GM12878 (cell line): ENCODE measurements at regions not wholly inside any gene's neighbourhood (a gene's known extent, or its start where the extent isn't known, plus 50 kb on each side); places are given as distances from the start of the nearest gene placed in this dataset.

Source experiments
- CBFB ChIP-seq: IDR thresholded peaks from 2 replicates; pipeline ENCODE4 v1.6.1; 2016; ENCODE audit warnings: antibody characterized with exemption, low read depth
- EED ChIP-seq: sonication (generic); IDR thresholded peaks from 2 replicates; pipeline ENCODE4 v1.6.1; 2016; ENCODE audit warnings: antibody characterized with exemption, low read depth
- FOXK2 ChIP-seq: fragments of 450-650 bp; IDR thresholded peaks from 2 replicates; pipeline ENCODE4 v1.6.1; 2017; ENCODE audit warnings: mild to moderate bottlenecking, moderate library complexity
- HCFC1 ChIP-seq: fragments of 150-350 bp; IDR thresholded peaks from 2 replicates; pipeline ENCODE4 v1.6.1; 2014; ENCODE audit warnings: low read length
- NR2C1 ChIP-seq: fragments of 450-650 bp; IDR thresholded peaks from 2 replicates; pipeline ENCODE4 v1.6.1; 2017; ENCODE audit warnings: antibody characterized with exemption, mild to moderate bottlenecking, moderate library complexity
- TF ChIP-seq, protein P1 (sequence below), 3 experiments: IDR thresholded peaks in 2 of 3; conservative IDR thresholded peaks in 1 of 3; 2 replicates each; pipeline ENCODE4 v1.5.1; 2011; ENCODE audit warnings: low read depth in 3 of 3, low read length in 3 of 3, mild to moderate bottlenecking in 3 of 3, control low read depth in 2 of 3, moderate library complexity in 2 of 3, inconsistent platforms in 1 of 3, mixed read lengths in 1 of 3; ENCODE audit not compliant: control insufficient read depth in 2 of 3, insufficient read depth in 1 of 3; ENCODE audit errors: extremely low read depth in 1 of 3
- TF ChIP-seq, protein P2 (sequence below): IDR thresholded peaks from 2 replicates; pipeline ENCODE4 v1.6.1; 2011; ENCODE audit warnings: borderline replicate concordance, low read depth, mild to moderate bottlenecking, moderate library complexity, mixed read lengths, low read length; ENCODE audit not compliant: insufficient read depth; ENCODE audit errors: extremely low read length
- TF ChIP-seq, protein P3 (sequence below): IDR thresholded peaks from 2 replicates; pipeline ENCODE4 v1.6.1; 2012; ENCODE audit warnings: low read depth, low read length, improper control_type of control experiment
- TF ChIP-seq, protein P4 (sequence below): fragments of 450-650 bp; IDR thresholded peaks from 2 replicates; pipeline ENCODE4 v1.6.1; 2017; ENCODE audit warnings: antibody characterized with exemption, mild to moderate bottlenecking, moderate library complexity

DNA sequence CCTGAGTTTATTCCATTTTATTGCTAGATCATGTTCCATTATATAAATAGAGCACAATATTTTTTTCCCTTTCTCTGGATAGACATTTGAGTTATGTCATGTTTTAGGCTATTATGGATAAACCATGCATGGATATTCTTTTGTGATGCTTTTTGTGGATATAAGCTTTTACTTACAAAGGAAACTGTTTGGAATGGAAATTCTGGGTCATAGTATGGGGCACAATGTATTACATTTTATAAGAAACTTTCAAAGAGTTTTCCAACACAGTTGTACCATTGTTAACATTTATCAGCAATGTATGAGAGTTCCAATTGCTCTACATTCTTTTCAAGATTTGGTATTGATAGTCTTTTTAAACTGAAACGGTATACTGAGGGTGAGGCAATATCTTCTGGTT lies 749.4 kb downstream of the SOCS6 start:
- TF ChIP-seq, protein P1, sequence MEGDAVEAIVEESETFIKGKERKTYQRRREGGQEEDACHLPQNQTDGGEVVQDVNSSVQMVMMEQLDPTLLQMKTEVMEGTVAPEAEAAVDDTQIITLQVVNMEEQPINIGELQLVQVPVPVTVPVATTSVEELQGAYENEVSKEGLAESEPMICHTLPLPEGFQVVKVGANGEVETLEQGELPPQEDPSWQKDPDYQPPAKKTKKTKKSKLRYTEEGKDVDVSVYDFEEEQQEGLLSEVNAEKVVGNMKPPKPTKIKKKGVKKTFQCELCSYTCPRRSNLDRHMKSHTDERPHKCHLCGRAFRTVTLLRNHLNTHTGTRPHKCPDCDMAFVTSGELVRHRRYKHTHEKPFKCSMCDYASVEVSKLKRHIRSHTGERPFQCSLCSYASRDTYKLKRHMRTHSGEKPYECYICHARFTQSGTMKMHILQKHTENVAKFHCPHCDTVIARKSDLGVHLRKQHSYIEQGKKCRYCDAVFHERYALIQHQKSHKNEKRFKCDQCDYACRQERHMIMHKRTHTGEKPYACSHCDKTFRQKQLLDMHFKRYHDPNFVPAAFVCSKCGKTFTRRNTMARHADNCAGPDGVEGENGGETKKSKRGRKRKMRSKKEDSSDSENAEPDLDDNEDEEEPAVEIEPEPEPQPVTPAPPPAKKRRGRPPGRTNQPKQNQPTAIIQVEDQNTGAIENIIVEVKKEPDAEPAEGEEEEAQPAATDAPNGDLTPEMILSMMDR (IDR thresholded peaks at IDR 0.05 in 2 of 3, conservative IDR thresholded peaks at IDR 0.05 in 1 of 3; ENCODE audit: control insufficient read depth in 2 of 3, extremely low read depth in 1 of 3, insufficient read depth in 1 of 3, low read depth in 3 of 3, low read length in 3 of 3) = no peak
- TF ChIP-seq HCFC1 = no peak
- no peak for TF ChIP-seq NR2C1
- TF ChIP-seq CBFB = no peak
- TF ChIP-seq, protein P2, sequence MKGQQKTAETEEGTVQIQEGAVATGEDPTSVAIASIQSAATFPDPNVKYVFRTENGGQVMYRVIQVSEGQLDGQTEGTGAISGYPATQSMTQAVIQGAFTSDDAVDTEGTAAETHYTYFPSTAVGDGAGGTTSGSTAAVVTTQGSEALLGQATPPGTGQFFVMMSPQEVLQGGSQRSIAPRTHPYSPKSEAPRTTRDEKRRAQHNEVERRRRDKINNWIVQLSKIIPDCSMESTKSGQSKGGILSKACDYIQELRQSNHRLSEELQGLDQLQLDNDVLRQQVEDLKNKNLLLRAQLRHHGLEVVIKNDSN = no peak
- TF ChIP-seq FOXK2 = no peak
- TF ChIP-seq, protein P3, sequence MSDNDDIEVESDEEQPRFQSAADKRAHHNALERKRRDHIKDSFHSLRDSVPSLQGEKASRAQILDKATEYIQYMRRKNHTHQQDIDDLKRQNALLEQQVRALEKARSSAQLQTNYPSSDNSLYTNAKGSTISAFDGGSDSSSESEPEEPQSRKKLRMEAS = no peak
- TF ChIP-seq, protein P4, sequence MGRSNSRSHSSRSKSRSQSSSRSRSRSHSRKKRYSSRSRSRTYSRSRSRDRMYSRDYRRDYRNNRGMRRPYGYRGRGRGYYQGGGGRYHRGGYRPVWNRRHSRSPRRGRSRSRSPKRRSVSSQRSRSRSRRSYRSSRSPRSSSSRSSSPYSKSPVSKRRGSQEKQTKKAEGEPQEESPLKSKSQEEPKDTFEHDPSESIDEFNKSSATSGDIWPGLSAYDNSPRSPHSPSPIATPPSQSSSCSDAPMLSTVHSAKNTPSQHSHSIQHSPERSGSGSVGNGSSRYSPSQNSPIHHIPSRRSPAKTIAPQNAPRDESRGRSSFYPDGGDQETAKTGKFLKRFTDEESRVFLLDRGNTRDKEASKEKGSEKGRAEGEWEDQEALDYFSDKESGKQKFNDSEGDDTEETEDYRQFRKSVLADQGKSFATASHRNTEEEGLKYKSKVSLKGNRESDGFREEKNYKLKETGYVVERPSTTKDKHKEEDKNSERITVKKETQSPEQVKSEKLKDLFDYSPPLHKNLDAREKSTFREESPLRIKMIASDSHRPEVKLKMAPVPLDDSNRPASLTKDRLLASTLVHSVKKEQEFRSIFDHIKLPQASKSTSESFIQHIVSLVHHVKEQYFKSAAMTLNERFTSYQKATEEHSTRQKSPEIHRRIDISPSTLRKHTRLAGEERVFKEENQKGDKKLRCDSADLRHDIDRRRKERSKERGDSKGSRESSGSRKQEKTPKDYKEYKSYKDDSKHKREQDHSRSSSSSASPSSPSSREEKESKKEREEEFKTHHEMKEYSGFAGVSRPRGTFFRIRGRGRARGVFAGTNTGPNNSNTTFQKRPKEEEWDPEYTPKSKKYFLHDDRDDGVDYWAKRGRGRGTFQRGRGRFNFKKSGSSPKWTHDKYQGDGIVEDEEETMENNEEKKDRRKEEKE = no peak
- TF ChIP-seq EED = no peak
